ENCODE measurements at regions not wholly inside any gene's neighbourhood (a gene's known extent, or its start where the extent isn't known, plus 50 kb on each side); places are given as distances from the start of the nearest gene placed in this dataset.

DNA sequence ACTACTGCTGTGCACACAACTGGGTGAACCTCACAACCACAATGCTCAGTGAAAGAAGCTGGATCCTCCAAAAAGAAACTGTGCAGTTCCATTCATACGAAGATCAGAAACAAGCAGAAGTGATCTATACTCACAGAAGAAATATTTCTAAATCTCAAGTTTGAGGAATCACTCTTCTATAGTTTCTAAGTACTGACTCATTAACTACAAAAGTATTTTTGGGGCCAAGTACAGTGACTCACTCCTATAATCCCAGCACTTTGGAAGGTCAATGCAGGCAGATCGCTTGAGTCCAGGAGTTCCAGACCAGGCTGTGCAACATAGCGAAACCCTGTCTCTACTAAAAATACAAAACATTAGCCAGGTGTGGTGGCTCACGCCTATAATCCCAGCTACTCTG is 51.3 kb upstream of the RELL1 start:
- H3K36me3 ChIP-seq (ENCODE audit: control insufficient read depth, insufficient read depth, low read length) = no peaks in the 10 kb centered on the region
- no peak overlapping the region for H3K4me3 ChIP-seq (ENCODE audit: low read length)
- H3K79me2 ChIP-seq (ENCODE audit: control insufficient read depth, insufficient read depth, low read length) = no peaks in the 10 kb centered on the region
- no peak overlapping the region for H2BK15ac ChIP-seq (replicated peaks; ENCODE audit: low read depth)
- no peak overlapping the region for H3K23ac ChIP-seq (ENCODE audit: low read length)
- no peak overlapping the region for H2BK120ac ChIP-seq (ENCODE audit: low read depth, low read length)
- H3K4me1 ChIP-seq (ENCODE audit: control insufficient read depth, low read depth, low read length) = no peaks in the 10 kb centered on the region
- H3K4ac ChIP-seq (ENCODE audit: low read depth, low read length) = no peak overlapping the region
- no peak overlapping the region for H2BK5ac ChIP-seq (ENCODE audit: low read length)
- no peak overlapping the region for H3K18ac ChIP-seq (ENCODE audit: low read length)
- no peak for DNase-seq
- H4K8ac ChIP-seq (ENCODE audit: low read depth, low read length) = no peak overlapping the region
- H3K56ac ChIP-seq (ENCODE audit: low read length) = no peak overlapping the region
- no CpG with 5 or more reads among the region's 4 CpGs for WGBS (ENCODE audit: extremely low coverage, insufficient coverage, low lambda C conversion rate)
- H3K27ac ChIP-seq (ENCODE audit: low read depth, low read length) = no peak overlapping the region
- no peak overlapping the region for H3K4me2 ChIP-seq (ENCODE audit: low read length)
- H3K27me3 ChIP-seq (ENCODE audit: insufficient read depth, low read length, poor library complexity) = no peaks in the 10 kb centered on the region
- H2AK5ac ChIP-seq (ENCODE audit: low read length) = no peak overlapping the region
- no peaks in the 10 kb centered on the region for H3K79me1 ChIP-seq (ENCODE audit: low read length)
- H3K9ac ChIP-seq (ENCODE audit: low read length) = no peak overlapping the region
- no peak overlapping the region for H4K5ac ChIP-seq (ENCODE audit: low read length)
